GM04503 (cell line): ENCODE measurements at regions not wholly inside any gene's neighbourhood (a gene's known extent, or its start where the extent isn't known, plus 50 kb on each side); places are given as distances from the start of the nearest gene placed in this dataset.

Experiments used
- DNase-seq: peaks from one replicate; pipeline ENCODE4 v3.0.0-alpha.2; 2012; ENCODE audit warnings: low read depth

DNA sequence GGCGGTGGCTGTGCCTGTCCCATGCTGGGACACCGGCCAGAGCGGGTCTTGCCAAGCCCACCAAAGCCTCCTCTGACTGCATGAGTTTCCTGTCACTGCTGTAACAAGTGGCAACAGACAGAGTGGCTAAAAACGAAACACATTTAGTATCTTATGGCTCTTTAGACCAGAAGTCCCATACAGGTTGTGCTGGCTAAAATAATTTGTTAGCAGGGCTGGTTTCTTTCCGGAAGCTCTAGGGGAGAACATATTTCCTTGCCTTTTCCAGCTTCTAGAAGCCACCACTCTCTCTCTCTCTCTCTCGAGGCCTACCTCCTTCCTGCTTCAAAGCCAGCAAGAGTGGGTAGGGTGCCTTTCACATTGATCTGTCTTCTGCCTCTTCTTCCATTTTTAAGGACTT lies 171.6 kb upstream of the PLPP4 start:
- no peak for DNase-seq

DNA sequence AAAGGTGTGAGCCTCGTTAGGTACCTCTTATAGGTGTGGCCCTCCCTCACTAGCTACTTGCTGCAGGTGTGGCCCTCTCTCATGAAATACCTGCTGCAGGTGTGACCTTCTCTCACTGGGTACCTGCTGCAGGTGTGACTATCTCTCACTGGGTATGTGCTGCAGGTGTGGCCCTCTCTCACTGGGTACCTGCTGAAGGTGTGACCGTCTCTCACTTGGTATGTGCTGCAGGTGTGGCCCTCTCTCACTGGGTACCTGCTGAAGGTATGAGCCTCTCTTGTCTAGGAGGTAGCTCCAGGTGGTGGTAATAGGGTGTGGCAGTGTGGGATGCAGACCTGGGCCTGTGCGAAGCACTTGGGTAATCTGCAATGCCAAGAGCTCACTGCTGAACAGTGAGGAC lies 170.7 kb upstream of the PLPP4 start:
- DNase-seq = no peak

DNA sequence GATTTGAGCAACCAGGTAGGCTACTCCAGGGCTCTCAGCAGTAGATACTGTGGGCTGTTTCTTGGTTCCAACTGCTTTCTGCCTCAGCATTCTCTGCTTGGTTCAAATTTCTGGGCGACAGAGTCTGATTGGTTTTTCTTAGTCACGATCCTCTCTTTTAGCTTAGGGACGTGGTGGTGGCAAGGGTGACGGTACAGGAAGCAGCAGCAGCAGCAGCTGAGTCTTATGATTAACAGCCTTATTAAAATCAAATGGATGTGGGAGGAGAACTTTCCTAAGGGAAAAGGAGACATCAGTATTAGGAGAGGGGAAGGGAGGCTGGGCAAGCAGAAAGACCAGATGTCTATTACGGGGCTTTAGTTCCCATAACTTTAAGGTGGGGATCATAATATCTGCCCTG lies 156.5 kb upstream of the PLPP4 start:
- no peak for DNase-seq

DNA sequence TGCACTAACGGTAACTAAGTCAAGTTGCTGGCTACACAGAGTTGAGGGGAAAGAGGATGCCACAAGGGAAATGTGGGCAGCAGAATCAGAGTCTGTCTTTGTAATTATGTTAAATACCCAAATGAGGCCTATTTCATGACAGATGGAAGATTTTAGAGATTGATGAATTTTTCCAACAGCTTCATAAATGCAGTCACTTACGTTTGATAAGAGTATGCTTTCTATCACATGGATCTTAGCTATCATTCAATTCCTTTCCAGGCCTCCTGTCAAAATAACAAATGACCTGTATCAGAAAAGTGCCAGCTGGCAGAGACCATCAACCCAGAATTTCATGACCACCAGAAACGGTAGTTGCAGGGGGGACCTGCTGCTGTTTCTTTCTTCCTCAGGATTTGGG lies 148.4 kb upstream of the PLPP4 start:
- DNase-seq = no peak

DNA sequence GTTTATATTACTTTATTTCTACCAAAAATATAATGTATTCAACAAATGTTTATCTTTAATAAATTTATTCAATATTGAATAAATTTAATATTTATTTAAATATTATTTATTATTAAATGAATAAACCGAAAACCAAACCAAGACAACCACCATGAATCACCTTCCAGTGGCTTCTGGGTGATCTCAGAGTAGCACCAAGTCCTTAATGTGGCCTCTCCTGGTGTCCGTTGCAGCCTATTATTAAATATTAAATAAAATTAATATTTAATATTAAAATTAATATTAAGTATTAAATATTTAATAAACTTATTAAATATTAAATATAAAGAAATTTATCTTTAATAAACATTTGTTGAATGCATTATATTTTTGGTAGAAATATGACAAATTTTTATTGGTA lies 143.3 kb upstream of the PLPP4 start:
- DNase-seq = no peak

DNA sequence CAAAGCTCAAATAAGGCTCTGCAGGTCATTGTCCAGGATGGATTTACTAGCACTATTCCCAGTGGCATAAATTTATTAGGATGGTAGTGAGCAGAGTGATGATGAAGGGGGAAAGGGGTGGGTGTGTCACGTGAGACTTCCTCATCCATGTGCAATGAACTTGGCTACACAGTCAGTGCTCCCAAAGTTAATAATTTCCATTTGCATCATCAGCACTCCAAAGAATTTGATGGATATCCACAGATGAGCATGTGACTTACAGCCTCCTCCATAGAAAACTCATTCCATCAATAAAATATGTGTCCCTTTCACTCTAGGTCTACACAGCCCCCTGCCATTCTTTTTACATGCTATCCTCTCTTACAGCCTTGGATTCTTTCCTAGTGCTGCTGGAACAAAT lies 142.6 kb upstream of the PLPP4 start:
- no peak for DNase-seq

DNA sequence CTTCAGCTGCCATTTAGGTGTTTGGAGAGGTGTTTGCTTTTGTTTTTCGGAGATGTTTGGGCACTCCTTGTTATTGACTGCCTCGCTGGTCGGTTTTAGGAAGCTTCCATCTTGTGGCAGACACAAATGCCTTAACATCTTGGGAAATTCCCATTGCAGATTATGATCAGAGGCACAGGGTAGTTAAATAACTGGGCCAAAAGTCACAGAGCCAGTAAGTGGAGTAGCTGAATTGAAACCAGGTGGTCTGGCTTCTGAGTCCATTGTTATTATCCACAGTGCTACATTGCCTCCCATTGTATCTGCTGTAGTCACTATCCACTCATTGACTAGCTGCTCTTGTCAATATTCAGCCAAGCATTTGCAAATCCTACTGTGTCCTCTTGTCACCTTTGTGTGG lies 138.2 kb upstream of the PLPP4 start:
- DNase-seq = no peak

DNA sequence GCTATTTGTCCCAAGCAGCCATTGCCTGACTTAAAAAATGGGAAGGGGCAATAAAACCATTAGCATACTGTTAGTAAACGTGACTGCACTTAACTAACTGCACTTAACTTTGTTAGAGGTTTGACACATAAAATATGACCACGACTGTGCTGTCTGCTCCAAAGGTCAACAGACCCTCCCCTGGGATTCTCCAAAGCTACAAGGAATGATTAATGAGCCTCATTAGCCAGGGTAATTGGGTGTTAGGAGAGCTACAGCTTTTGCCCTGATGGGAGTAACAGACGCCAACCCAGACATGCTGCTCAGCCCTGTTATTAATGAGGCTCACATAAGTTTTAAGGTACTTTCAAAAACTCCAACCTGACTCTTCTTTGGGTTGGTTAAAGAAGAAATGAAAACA lies 129.4 kb upstream of the PLPP4 start:
- DNase-seq = no peak

DNA sequence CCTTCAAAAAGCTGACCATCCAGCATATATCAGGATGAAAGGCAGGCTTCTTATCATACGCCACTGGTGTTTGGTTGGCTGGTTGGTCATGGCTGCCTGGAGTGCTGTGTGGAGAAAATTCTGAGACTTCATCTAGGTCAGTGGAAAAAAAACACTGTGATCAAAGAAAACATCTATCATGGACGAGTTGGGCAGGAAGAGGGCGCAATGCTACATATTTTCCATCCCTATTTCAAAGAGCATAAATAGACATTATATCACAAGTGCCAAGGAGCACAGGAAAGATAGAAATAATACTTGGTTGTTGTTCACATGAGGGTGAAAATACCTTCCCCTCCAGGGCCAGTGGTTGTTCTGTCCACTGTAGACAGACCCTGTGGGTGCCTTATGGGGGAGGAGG lies 128.4 kb upstream of the PLPP4 start:
- DNase-seq = no peak

DNA sequence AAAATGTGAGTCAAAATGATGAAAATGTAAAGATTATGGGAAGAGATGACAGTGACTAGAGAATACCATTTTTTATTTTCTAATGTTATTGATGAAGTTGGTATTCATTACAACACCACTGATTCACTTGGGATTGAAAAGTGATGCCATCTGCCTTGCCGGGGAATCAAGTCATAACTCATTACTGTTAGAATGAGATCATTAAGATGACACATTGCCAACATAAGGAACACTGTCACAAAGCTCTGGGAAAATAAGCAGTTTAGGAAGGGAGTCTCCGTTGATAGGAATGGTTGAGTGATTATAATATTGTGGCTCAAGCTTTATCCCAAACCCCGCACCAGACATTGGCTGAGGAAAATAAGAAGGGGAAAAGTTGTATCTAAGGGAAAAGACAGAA lies 121.5 kb upstream of the PLPP4 start:
- DNase-seq = no peak

DNA sequence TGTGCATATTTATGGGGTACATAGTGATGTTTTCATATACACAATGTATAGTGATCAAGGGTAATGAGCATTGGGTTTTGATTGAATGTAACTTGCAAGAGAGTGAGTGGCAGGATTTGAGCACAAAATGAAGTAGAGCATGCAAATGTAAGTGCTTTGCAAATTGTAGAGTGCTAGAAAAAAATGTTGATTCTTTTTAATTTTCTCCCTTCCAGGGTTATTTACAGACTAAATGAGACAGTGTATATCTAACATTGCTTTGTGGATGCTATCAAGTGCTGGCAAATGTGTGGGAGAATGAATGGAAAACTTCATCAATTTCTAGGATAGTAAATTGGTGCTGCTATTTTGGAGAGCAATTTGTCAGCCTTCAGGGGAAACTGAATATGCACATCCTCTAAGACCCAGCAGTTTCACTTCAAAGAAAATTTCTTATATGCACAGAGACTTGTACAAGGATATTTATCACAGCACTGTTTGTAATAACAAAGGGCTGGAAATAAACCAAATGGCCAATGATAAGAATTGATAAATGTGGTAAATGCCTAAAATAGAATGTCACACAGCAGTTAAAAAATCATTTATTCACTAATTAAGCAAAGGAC lies 120.6 kb upstream of the PLPP4 start:
- no peak for DNase-seq

DNA sequence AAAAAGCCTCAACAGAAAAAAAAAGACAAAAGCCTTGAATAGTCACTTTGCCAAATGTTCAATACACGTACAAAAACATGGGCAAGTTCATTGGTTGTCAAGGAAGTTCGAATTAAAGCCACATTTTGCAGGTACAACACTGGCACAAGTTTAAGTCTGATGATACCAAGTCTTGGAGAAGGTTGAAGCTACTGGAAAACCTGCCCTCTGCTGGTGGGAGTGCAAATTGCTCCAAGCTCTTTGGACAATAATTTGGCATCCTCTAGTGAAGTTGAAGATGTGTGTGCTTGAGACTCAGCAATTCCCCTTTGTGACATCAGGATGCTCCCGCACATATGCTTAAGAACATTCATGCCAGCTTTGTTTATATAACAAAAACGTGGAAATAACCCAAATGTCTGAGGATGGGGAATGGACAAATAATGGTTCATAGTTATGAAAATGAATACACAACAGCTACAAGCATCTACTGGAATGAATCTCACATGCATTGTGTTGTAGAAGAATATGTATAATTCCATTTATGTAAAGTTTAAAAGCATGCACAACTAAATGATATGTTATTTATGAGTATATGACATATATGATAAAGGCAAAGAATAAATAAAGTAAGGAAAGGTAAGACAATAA lies 120.0 kb upstream of the PLPP4 start:
- DNase-seq = no peak

DNA sequence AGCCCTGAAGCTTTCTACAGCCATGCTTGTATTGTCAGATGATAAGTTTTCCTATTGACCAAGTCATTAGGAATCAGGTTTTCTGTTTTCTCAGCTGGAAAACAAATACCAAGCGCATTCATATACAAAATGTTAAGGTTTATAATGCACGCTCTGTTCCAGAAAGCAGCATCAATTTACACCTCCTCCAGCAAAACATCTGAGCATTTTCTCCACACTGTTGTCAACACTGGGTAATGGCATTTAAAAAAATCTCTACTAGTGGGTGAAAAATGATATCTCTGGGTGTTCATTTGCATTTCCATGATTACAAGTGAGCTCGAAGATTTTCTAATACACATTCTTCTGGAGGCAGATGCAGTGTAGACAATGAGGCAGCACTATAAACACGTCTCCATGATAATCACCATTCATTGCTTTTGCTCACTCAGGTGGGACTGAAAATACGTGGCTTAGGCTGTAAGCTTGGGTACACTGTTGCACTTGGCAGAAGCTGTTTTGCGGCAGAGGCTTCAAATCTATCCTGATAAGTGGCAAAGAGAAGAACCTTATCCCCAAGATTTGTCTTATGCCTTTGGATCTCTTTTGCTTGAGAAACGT lies 114.8 kb upstream of the PLPP4 start:
- DNase-seq = no peak

DNA sequence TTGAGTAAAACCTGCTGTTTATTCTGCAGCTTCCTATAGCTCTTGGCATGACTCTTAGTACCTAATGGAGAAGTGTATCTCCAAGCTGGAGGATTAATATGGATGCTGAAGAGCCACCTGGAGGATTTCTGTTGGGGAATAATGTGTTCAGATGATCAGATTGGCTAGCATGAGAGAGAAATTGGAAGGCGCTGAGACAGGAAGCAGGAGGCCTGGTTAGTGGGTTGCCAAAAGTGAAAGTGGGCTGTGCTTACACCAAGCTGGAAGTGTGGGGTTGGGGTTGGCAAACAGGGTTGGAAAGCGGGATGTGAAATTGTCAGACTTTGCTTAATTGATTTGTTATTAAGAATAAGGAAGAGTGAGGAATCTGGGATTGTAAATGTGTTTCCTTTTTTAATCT lies 111.8 kb upstream of the PLPP4 start:
- no peak for DNase-seq

DNA sequence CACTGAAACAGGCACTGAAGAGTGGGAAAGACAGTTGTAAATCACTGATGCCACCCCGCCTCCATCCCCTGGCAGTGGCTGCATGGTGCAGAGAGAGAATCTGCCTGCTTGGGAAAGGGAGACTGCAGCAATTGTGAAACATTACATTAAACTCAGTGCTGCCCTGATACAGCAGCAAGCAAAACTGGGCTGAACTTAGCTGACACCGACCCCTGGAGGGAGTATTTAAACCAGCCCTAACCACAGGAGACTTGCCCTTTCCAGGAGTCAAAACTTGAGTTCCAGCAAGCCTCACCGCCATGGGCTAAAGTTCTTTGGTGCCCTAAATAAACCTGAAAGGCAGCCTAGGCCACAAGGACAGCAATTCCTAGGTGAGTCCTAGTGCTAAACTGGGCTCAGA lies 109.4 kb upstream of the PLPP4 start:
- no peak for DNase-seq

DNA sequence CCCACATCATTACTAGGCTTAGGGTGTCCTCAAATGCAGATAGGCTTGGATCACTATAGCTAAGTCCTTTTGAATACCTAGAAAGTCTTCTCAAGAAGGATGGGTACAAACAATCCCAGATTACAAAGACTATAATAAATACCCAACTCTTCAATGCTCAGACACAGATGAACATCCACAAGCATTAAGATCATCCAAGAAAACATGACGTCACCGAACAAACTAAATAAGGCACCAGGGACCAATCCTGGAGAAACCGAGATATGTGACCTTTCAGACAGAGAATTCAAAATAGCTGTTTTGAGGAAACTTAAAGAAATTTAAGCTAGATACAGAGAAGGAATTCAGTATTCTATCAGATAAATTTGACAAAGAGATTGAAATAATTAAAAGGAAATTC lies 108.0 kb upstream of the PLPP4 start:
- DNase-seq = no peak

DNA sequence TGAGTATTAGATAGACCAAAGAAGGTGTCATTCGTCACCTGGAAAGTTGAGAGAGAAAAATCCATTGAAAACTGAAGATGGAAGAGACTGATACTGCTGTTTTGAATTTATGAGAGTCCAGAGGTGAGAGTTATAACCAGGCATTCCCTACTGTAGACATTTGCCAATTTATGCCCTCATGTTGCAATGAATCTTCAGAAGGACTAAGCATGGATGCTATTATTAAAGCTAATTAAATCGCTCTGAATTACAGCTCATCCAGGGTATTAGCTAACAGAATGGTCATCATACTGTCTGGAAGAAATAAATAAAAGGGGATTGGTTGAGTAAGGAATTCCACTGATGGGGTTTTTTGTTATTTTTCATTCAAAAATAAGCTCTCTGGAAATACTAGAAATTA lies 101.6 kb upstream of the PLPP4 start:
- DNase-seq = no peak

DNA sequence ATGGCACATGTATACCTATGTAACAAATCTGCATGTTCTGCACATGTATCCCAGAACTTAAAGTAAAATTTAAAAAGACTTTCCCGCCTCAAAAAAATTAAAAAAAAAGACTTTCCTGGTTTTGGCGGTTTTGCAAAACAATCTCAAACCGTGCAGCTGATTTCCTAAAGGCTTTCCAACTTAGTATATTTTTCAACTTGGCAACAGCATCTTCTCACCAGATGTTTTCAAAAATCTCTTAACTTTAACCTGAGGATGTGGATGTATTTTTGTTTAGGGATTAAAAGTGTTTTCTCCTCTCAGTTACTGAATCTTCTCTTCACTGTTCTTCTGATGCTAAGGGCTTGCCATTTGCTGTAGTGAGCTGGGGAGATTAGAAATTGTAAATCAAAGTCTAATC lies 96.5 kb upstream of the PLPP4 start:
- no peak for DNase-seq

DNA sequence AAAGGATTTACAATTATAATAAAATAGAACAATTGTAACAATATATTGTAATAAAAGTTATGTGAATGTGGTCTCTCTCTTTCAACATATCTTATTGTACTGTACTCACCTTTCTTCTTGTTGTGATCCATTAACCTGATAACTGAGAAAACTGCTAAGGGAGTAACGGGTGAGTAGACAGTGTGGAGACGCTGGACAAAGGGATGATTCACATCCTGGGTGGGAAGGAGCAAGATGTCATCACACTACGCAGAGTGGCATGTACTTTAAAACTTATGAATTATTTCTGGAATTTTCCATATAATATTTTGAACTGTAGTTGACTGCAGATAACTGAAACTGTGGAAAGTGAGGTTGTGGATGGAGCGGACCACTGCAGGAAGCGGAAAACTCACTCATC lies 91.2 kb upstream of the PLPP4 start:
- DNase-seq = no peak

DNA sequence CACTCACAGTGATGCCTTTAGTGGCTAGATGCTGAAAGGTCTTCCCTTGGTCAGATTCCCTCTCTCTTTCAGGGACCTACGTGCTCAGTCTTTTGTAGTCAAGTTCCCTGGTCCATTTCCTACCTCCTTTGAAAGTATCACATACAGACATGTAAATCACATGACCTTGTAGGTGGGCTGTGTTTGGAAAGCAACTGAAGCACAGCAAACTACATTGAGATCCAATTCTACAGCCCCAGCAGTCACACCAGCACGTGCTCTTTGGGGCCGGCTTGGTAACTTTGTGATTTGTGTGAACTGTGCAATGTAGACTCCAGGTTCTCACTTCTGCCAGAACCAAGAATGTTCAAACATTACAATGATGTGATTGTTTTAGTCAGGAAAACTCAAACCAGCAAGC lies 89.7 kb upstream of the PLPP4 start:
- no peak for DNase-seq

DNA sequence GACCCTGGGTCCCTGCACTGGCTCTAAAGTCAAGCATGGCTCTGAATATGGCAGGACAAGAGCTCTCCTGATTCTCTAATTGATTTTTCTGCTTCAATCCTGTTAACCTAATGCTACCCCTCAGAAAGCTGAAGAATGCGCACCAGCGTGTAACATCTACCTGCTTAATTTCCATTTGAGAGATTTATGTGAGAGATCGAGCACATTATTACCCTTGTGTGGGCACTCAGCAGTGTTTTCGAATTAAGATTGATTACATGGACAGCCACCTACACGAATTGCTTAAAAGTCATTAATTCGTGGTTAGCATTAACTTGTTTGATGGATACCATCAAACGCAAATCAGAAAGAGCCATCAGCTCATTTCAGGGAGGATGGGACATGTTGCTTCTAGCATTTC lies 88.7 kb upstream of the PLPP4 start:
- DNase-seq = no peak

DNA sequence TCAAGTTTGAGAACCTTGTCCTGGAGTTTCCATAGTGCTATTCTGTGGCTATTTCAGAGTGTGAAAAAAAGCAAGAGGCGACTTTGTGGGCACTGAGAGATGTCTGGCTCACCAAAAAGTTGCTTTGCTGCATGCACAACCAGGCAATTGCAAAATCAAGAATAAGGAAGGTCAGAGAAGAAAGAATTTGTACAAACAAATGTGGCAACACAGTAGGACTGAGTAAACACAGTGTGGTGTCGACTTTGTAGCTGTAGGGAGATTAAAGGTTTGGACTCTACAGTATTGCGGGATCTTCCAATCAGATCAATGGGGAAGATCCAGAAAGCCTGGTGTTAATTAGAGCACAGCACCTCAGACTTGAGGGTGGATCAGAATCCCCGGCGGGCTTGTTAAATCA lies 88.1 kb upstream of the PLPP4 start:
- DNase-seq = no peak

DNA sequence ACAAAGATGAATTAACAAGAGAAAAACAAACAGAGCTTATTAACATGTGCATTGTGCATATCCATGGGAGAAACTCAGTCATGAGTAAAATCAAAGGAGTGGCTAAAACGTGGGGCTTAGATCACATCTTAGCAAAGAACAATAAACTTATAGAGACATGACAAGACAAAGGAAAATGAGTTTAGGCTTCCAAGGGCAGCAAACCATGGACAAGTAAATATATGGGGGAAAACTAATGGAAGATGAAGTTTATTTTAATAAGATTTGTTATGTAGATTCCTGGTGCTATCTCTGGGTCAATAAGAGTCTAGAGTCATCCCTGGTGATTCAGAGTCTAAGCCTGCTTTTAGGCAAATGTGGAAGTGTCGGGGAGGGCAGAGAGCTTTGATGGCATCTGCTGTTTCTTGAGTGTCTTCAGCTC lies 87.2 kb upstream of the PLPP4 start:
- DNase-seq = no peak

DNA sequence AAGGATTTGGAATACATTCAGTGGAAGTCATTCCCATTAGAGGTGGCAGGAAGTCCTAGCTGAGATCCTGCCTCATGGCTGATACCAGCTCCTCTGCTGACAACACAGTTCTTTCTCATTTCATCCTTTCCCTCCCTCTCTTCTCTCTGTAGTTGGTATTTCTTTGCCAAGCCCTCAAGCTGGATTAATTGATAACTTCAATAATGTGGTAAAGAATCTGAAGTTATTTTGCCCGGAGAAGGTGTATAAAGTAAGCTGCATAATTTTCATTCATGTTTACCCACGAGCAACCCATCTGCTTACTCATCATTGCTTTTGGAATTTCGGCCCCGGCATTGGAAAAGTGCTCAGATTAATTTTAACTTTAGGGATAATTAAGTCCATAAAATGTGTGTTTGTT lies 85.2 kb upstream of the PLPP4 start:
- no peak for DNase-seq
